ENCODE measurements at regions not wholly inside any gene's neighbourhood (a gene's known extent, or its start where the extent isn't known, plus 50 kb on each side); places are given as distances from the start of the nearest gene placed in this dataset.

DNA sequence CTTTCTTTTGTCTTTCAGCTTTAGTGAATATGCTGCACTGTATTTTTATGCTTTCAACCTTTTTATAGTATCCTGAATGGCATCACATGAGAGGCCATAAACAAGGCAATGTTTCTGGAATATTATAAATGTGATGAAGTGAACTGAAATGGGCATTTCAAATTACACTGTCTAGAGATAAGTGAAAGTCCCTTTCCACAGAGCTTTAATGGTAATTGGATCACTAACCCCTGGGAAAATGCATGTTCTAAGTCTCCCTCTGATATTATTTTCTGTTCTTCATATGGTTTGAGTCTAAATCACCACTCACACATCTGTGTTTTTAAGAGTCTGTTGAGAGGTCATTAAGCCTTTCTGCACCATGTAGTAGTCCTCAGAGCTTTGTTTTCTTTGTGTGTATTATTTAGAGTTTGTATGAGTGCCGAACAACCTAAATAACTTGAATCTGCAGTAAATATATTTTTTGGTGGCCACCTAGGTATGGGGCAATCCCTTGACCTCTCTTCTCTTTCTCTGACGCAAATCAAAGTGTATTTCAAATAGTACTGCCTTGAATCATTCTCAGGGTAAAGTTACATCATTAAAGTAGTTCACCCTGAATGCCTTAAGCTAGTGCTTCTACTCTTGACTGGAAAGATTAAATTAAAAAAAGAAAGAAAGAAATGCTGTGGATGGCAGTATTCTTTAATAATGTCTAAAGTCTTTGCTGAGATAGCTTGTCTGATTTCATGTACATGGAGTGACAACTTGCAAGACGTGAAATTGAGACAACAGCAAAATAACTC, 1931.0 kb upstream of the CDH6 start:
- TF ChIP-seq FOXM1 (IDR thresholded peaks at IDR 0.05; ENCODE audit: borderline replicate concordance, low read depth): no peak
- TF ChIP-seq NFIC (IDR thresholded peaks at IDR 0.05): no peak
- TF ChIP-seq, protein P1, sequence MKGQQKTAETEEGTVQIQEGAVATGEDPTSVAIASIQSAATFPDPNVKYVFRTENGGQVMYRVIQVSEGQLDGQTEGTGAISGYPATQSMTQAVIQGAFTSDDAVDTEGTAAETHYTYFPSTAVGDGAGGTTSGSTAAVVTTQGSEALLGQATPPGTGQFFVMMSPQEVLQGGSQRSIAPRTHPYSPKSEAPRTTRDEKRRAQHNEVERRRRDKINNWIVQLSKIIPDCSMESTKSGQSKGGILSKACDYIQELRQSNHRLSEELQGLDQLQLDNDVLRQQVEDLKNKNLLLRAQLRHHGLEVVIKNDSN (IDR thresholded peaks at IDR 0.05): no peak
- TF ChIP-seq EGR1 (IDR thresholded peaks at IDR 0.05): no peak
- TF ChIP-seq, protein P2, sequence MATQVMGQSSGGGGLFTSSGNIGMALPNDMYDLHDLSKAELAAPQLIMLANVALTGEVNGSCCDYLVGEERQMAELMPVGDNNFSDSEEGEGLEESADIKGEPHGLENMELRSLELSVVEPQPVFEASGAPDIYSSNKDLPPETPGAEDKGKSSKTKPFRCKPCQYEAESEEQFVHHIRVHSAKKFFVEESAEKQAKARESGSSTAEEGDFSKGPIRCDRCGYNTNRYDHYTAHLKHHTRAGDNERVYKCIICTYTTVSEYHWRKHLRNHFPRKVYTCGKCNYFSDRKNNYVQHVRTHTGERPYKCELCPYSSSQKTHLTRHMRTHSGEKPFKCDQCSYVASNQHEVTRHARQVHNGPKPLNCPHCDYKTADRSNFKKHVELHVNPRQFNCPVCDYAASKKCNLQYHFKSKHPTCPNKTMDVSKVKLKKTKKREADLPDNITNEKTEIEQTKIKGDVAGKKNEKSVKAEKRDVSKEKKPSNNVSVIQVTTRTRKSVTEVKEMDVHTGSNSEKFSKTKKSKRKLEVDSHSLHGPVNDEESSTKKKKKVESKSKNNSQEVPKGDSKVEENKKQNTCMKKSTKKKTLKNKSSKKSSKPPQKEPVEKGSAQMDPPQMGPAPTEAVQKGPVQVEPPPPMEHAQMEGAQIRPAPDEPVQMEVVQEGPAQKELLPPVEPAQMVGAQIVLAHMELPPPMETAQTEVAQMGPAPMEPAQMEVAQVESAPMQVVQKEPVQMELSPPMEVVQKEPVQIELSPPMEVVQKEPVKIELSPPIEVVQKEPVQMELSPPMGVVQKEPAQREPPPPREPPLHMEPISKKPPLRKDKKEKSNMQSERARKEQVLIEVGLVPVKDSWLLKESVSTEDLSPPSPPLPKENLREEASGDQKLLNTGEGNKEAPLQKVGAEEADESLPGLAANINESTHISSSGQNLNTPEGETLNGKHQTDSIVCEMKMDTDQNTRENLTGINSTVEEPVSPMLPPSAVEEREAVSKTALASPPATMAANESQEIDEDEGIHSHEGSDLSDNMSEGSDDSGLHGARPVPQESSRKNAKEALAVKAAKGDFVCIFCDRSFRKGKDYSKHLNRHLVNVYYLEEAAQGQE (IDR thresholded peaks at IDR 0.05; ENCODE audit: low read depth): no peak
- TF ChIP-seq CEBPB (IDR thresholded peaks at IDR 0.05): no peak
- TF ChIP-seq TAF1 (IDR thresholded peaks at IDR 0.05; ENCODE audit: low read depth): no peak
- no peak for TF ChIP-seq CREB1 (IDR thresholded peaks at IDR 0.05; ENCODE audit: low read depth)
- TF ChIP-seq RAD21 (IDR thresholded peaks at IDR 0.05; ENCODE audit: low read depth): no peak
- TF ChIP-seq EP300 (IDR thresholded peaks at IDR 0.05; ENCODE audit: borderline replicate concordance): no peak
- no peak for TF ChIP-seq YY1 (IDR thresholded peaks at IDR 0.05; ENCODE audit: low read depth)
- TF ChIP-seq, protein P3, sequence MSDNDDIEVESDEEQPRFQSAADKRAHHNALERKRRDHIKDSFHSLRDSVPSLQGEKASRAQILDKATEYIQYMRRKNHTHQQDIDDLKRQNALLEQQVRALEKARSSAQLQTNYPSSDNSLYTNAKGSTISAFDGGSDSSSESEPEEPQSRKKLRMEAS (IDR thresholded peaks at IDR 0.05): no peak

All from Ishikawa (cell line).